Cardiac fibroblast (primary cell): ENCODE measurements at regions not wholly inside any gene's neighbourhood (a gene's known extent, or its start where the extent isn't known, plus 50 kb on each side); places are given as distances from the start of the nearest gene placed in this dataset.

ENCODE experiments used
- DNase-seq, 2 donors: peaks; one replicate each; pipeline versions ENCODE4 v3.0.0 to v3.0.0-alpha.2; 2010; ENCODE audit warnings: low read depth in 2 of 2
- H3K4me3 ChIP-seq, 2 donors: replicated peaks in 1 of 2; 1 replicate in 1 of 2; 2 replicates in 1 of 2; pipeline ENCODE4 v1.5.1; 2011; ENCODE audit warnings: low read depth in 2 of 2, low read length in 2 of 2, mild to moderate bottlenecking in 2 of 2, moderate library complexity in 1 of 2
- CTCF ChIP-seq: IDR thresholded peaks from one replicate; pipeline ENCODE4 v1.5.1; 2011; ENCODE audit warnings: low read depth, mild to moderate bottlenecking, low read length, inconsistent platforms

- TF ChIP-seq CTCF, result no peak
- peak; percentile 38 to 78 for DNase-seq
- no peak overlapping the region for H3K4me3 ChIP-seq
Measured at GRCh38 chr13:90105849-90106496, 1241.5 kb upstream of the MIR17HG start.

- H3K4me3 ChIP-seq, result no peak overlapping the region
- no peak for TF ChIP-seq CTCF
- no peak for DNase-seq
Measured at GRCh38 chr13:90107661-90108060, 1239.8 kb upstream of the MIR17HG start.

DNA sequence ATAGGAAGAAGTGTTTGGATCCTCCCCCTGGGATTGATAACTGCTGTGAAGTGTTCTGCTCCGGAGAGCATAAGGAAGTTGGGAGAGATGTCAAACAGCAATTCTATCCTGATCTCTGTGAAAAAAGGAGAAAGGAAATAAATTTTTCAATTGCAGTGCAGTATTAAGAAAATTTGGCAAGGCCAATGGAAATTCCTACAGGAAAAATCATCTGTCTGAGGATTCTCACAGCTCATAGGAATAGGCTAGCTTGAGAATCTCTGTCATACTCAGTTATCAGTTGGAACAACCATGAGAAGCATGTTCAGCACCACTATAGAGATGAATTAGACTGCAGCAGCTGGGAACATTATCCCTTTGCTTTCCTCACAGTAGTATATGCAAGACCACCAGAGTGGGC is 1238.9 kb upstream of the MIR17HG start:
- no peak for TF ChIP-seq CTCF
- DNase-seq, result peak in 1 of 2 donors; percentile 16
- no peak overlapping the region for H3K4me3 ChIP-seq

GRCh38 chr13:90116121-90116520 is 1231.4 kb upstream of the MIR17HG start:
- TF ChIP-seq CTCF, result no peak
- no peak for DNase-seq
- no peak overlapping the region for H3K4me3 ChIP-seq

GRCh38 chr13:90118467-90119071 is 1228.9 kb upstream of the MIR17HG start:
- no peak overlapping the region for H3K4me3 ChIP-seq
- no peak for DNase-seq
- TF ChIP-seq CTCF, result no peak

DNA sequence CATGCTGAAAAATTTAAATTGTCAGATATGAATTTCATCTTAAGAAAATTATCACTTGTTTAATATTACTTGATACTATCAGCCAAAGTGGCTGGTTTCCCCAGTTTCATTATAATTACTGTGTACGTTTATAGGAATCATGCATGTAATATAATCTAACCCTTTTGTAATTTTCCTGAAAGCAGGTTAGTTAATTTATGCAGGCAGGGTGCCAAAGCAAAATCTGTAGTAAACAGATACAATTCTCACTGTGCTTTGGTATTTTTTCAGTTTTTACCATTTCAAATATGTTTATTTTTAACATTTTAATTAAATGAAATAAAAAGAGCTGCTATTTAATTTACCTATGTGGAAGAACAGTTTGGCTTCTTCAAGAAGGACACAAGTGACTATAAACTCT is 1227.5 kb upstream of the MIR17HG start:
- H3K4me3 ChIP-seq, result no peak overlapping the region
- TF ChIP-seq CTCF, result no peak
- no peak for DNase-seq
